HFFc6 (cell line): ENCODE measurements at regions not wholly inside any gene's neighbourhood (a gene's known extent, or its start where the extent isn't known, plus 50 kb on each side); places are given as distances from the start of the nearest gene placed in this dataset.
"Not testable (repeated sequence)": the region's sequence is repeated elsewhere in the genome, so short reads cannot be mapped to it uniquely, and the experiment has no call there.

Source experiments
- DNase-seq: peaks from one replicate; pipeline ENCODE4 v3.0.0-alpha.2; 2018
- H3K27ac Mint-ChIP-seq: 2 replicates; pipeline ENCODE4 v1.8.0; 2020; ENCODE audit warnings: mild to moderate bottlenecking, mixed read lengths
- H3K27me3 Mint-ChIP-seq: 2 replicates; pipeline ENCODE4 v1.8.0; 2021; ENCODE audit warnings: mild to moderate bottlenecking, moderate library complexity, mixed read lengths; ENCODE audit not compliant: insufficient read depth
- H3K36me3 Mint-ChIP-seq: 2 replicates; pipeline ENCODE4 v1.8.0; 2021; ENCODE audit warnings: low read depth, mixed read lengths
- H3K4me1 Mint-ChIP-seq: 2 replicates; pipeline ENCODE4 v1.8.0; 2020; ENCODE audit warnings: low read depth, mixed read lengths
- H3K4me3 Mint-ChIP-seq: 2 replicates; pipeline ENCODE4 v1.8.0; 2020; ENCODE audit warnings: mild to moderate bottlenecking, moderate library complexity, mixed read lengths
- H3K9me3 Mint-ChIP-seq: 2 replicates; pipeline ENCODE4 v1.8.0; 2020; ENCODE audit warnings: mild to moderate bottlenecking, mixed read lengths
- TF ChIP-seq, protein P1 (sequence below): fragments of 200-600 bp; sonication (generic); IDR thresholded peaks from 2 replicates; pipeline ENCODE4 v1.5.0; 2021; ENCODE audit warnings: antibody characterized with exemption, mild to moderate bottlenecking

DNA sequence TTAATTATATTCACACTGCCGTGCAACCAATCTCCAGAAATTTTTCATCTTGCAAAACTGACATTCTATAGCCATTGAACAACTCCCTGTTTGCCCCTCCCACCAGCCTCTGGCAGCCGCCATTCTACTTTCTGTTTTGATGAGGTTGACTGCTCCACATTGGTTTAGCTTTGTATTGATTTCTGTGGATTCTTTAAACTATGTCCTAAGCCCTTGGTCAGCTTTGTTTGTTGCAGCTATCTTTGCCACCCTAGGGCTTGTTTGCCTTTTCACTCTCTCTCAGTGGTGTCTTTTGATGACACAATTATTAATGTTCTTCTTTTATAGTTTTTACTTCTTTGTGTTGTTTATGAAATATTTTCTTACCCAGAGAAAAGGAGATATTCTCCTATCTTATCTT, 152.8 kb upstream of the PLGLB1 start:
- H3K36me3 Mint-ChIP-seq, DNase-seq, H3K9me3 Mint-ChIP-seq: not testable (repeated sequence)

GRCh38 chr2:87183373-87183772, 161.7 kb upstream of the PLGLB1 start:
- not testable (repeated sequence) for H3K9me3 Mint-ChIP-seq, H3K36me3 Mint-ChIP-seq, H3K4me3 Mint-ChIP-seq, DNase-seq, H3K27me3 Mint-ChIP-seq, H3K4me1 Mint-ChIP-seq, H3K27ac Mint-ChIP-seq

More for the DNA sequence above, 152.8 kb upstream of the PLGLB1 start:
- H3K27ac Mint-ChIP-seq, H3K27me3 Mint-ChIP-seq, H3K4me1 Mint-ChIP-seq, H3K4me3 Mint-ChIP-seq: not testable (repeated sequence)

GRCh38 chr2:87184260-87184659, 162.6 kb upstream of the PLGLB1 start:
- H3K9me3 Mint-ChIP-seq, H3K4me3 Mint-ChIP-seq, H3K36me3 Mint-ChIP-seq, H3K27me3 Mint-ChIP-seq, DNase-seq, H3K27ac Mint-ChIP-seq, H3K4me1 Mint-ChIP-seq: not testable (repeated sequence)

- H3K4me3 Mint-ChIP-seq, DNase-seq, H3K27ac Mint-ChIP-seq, H3K36me3 Mint-ChIP-seq, H3K27me3 Mint-ChIP-seq, H3K9me3 Mint-ChIP-seq, H3K4me1 Mint-ChIP-seq: not testable (repeated sequence)
These were observed 167.6 kb upstream of the PLGLB1 start for GRCh38 chr2:87189214-87189613.

- not testable (repeated sequence) for H3K9me3 Mint-ChIP-seq, H3K27me3 Mint-ChIP-seq, H3K4me1 Mint-ChIP-seq, H3K4me3 Mint-ChIP-seq, H3K27ac Mint-ChIP-seq, H3K36me3 Mint-ChIP-seq, DNase-seq
- TF ChIP-seq, protein P1, sequence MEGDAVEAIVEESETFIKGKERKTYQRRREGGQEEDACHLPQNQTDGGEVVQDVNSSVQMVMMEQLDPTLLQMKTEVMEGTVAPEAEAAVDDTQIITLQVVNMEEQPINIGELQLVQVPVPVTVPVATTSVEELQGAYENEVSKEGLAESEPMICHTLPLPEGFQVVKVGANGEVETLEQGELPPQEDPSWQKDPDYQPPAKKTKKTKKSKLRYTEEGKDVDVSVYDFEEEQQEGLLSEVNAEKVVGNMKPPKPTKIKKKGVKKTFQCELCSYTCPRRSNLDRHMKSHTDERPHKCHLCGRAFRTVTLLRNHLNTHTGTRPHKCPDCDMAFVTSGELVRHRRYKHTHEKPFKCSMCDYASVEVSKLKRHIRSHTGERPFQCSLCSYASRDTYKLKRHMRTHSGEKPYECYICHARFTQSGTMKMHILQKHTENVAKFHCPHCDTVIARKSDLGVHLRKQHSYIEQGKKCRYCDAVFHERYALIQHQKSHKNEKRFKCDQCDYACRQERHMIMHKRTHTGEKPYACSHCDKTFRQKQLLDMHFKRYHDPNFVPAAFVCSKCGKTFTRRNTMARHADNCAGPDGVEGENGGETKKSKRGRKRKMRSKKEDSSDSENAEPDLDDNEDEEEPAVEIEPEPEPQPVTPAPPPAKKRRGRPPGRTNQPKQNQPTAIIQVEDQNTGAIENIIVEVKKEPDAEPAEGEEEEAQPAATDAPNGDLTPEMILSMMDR, result peak; percentile 20; the same call in 1 of the 2 replicates
These were observed 171.7 kb upstream of the PLGLB1 start for GRCh38 chr2:87193336-87193735.

GRCh38 chr2:87194254-87194999, 172.8 kb upstream of the PLGLB1 start:
- not testable (repeated sequence) for H3K4me1 Mint-ChIP-seq, DNase-seq, H3K27ac Mint-ChIP-seq, H3K4me3 Mint-ChIP-seq, H3K9me3 Mint-ChIP-seq, H3K36me3 Mint-ChIP-seq, H3K27me3 Mint-ChIP-seq

GRCh38 chr2:87196720-87197388, 175.2 kb upstream of the PLGLB1 start:
- not testable (repeated sequence) for H3K27me3 Mint-ChIP-seq, DNase-seq, H3K27ac Mint-ChIP-seq, H3K4me3 Mint-ChIP-seq, H3K36me3 Mint-ChIP-seq, H3K9me3 Mint-ChIP-seq, H3K4me1 Mint-ChIP-seq

GRCh38 chr2:87198422-87198821, 176.8 kb upstream of the PLGLB1 start:
- H3K4me3 Mint-ChIP-seq, DNase-seq, H3K27me3 Mint-ChIP-seq, H3K27ac Mint-ChIP-seq, H3K9me3 Mint-ChIP-seq, H3K4me1 Mint-ChIP-seq, H3K36me3 Mint-ChIP-seq: not testable (repeated sequence)

DNA sequence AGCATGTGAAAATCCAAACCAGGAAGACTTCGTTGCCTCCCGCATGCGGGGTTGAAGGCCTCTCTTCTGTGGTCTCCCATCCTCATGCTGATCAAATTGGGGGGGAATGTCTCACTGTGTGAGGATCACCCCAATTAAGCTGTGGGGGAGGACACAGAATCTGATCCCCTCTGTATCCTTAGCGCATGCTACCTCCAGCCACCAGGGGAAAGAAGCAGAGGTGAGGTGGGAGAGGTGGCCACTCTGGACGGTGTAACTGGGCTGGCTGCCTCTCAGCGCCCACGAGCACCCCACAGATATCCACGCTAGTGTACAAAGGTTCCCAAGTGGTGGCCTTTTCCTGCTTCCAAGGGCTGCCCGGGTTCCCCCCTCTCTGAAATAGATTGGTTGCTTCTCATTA, 177.6 kb upstream of the PLGLB1 start:
- H3K27ac Mint-ChIP-seq, H3K36me3 Mint-ChIP-seq, H3K9me3 Mint-ChIP-seq, H3K4me3 Mint-ChIP-seq, H3K4me1 Mint-ChIP-seq, H3K27me3 Mint-ChIP-seq, DNase-seq: not testable (repeated sequence)

DNA sequence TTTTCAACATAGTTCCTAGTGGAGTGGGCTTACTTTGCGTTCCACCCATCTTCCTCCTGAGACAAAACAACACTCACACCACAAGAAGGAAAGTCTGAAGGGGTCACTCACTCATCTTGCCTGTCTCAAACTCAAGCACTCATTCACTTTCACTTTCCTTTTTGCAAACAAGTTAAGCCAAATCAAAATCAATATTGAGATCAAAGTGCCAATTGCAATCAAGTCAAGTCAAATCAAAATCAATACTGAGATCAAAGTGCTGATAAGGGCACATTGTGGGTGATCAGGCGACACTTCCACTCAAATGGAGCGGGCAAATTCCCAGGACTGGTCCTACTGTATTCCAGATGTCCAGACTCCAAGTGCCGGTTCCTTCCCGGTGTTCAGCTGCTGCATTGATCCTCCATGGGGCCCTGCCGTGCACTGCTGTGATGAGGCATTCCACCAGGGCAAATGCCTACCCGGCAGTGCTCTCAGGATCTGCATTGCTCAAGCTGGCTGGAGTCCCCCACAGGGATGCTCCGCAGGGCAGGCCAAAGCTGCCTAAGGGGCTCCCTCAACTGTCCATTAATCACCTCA, 183.0 kb upstream of the PLGLB1 start:
- H3K9me3 Mint-ChIP-seq, H3K4me3 Mint-ChIP-seq, H3K27ac Mint-ChIP-seq, DNase-seq, H3K4me1 Mint-ChIP-seq, H3K36me3 Mint-ChIP-seq, H3K27me3 Mint-ChIP-seq: not testable (repeated sequence)

- not testable (repeated sequence) for H3K4me3 Mint-ChIP-seq, DNase-seq, H3K27ac Mint-ChIP-seq, H3K27me3 Mint-ChIP-seq, H3K36me3 Mint-ChIP-seq, H3K9me3 Mint-ChIP-seq, H3K4me1 Mint-ChIP-seq
These were observed 191.3 kb upstream of the PLGLB1 start for GRCh38 chr2:87212938-87213337.

DNA sequence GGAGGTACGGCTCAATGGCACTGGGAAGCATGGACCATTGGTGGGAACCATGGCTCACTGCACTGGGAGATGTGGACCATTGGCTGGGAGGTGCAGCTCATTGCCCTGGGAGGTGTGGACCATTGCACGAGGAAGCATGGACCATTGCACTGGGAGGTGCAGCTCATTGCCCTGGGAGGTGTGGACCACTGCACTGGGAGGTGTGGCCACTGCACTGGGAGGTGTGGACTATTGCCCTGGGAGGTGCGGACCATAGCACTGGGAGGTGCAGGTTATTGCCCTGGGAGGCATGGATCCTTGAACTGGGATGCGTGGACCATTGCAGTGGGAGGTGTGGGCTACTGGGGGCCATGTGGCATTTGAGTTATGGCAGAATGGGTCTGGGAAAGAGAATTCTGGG, 195.4 kb upstream of the PLGLB1 start:
- not testable (repeated sequence) for H3K27me3 Mint-ChIP-seq, H3K4me1 Mint-ChIP-seq, H3K36me3 Mint-ChIP-seq, H3K9me3 Mint-ChIP-seq, H3K27ac Mint-ChIP-seq, DNase-seq, H3K4me3 Mint-ChIP-seq
